ENCODE measurements at regions not wholly inside any gene's neighbourhood (a gene's known extent, or its start where the extent isn't known, plus 50 kb on each side); places are given as distances from the start of the nearest gene placed in this dataset.

DNA sequence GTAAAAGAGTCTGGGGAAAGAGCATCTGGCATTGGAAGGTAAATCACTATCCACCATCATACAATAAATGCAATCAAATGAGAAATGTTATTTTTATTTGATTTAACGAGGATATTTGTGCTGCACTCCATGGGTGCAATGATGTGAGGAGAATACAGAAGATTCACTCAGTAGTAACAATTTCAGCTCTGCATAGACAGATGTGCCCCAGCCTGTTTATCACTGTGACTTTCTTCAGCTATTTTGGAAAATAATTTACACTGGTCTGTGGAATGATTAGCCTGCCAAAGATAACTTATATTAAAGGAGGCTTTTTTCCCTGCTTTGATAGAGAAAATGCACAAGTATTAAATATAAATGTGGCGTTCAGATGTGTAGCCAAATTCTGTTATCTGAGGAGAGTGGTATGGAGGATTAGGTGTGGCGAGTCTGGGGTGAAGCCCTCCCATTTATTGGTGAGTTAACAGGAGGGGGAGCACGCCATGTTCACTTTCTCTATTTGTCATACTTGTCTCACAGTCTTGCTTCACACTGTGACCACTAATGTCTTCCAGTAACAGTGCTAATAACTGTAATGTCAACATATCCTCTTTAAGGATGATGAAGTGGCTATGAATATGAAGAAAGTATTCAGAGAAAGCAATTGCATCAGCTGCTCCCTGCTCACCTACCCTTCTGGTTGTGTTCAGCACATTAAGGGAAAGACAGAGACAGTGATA lies 645.6 kb downstream of the MMUT start:
- no peak for DNase-seq (ENCODE audit: low spot score)

DNA sequence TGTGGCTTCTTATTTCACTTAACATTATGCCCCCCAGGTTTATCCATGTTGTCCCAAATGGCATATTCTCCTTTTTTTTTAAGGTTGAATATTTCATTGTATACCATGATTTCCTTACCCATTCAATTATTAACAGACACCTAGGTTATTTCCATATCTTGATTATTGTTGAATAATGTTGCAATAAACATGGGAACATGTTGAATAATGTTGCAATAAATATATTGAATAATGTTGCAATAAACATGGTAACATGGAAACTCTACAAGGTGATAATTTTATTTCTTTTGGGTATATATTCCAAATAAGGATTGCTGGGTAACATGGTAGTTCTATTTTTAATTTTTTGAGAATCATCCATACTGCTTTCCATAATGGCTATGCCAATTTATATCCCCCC lies 648.1 kb downstream of the MMUT start:
- DNase-seq (ENCODE audit: low spot score): no peak

DNA sequence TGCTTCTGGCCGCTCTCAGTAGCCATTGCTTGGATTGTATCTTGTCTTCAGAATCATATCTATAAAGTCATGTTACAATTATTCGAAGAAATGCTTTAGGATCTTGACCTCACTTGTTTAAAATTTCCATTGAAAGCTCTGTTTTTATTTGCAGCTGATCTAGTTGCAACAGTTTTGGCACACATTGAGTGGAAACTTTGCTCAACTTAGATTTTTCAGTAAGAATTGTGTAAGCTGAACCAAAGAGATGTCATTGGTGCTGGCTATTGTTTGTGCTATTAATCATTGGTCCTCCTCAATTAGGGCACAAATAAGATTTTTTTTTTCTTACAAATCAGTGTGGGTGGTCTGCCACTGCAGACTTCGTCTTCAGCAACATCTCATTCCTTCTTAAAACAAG lies 649.2 kb downstream of the MMUT start:
- no peak for DNase-seq (ENCODE audit: low spot score)

DNA sequence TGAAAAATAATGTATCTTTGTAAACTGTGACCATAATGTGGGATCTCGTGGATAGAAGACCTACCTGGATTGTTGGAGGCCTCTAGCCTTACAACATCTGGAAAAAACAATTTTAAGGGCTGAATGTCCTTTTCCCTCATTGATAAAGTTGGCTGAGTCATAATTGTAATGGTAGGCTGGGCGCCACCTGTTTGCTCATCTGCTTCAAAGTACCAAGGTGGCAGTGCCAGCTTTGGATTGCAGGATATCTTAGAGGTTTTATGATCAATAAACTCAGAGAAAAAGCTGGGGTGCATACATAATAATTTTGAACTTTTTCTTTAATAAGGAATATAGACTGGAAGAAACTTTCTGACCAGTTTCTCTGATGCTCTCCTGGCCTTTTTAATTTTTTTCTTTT lies 653.4 kb downstream of the MMUT start:
- DNase-seq (ENCODE audit: low spot score): no peak

DNA sequence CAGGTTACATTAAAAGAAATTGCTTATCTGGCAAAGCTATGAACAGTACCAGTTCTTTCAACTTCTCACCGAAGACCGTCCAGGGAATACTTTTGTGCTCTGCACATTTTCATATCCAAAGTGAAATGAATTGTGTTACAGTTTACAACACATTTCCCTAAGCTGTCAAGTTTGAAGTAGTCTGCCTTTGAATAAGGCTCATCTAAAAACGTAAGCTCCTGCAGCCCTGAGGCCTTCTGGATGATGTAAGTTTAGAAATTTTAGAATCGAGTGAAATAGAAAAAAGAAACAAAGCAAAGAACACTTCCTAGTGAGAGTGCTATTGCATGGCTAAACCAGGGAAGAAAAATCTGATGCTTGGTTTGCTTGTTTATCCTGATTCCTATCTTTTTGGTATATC lies 653.8 kb downstream of the MMUT start:
- no peak for DNase-seq (ENCODE audit: low spot score)

DNA sequence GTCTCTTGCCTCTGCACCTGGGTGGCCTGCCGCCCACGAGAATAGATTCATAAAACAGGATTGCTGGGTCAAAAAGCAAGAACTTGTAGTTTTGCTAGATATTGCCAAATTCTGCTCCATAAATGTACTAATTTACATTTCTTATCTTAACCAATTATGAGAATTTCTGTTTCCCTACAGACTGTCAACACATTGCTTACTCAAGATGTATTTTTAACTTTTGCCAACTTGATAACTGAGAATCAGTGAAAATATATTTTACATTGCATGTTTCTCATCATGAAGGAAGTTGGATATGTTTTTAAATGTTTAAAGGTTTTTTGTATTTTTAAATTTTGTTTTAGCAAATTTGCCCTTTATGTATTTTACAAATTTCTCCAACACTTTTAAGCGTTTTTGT lies 664.8 kb downstream of the MMUT start:
- DNase-seq (ENCODE audit: low spot score): no peak

DNA sequence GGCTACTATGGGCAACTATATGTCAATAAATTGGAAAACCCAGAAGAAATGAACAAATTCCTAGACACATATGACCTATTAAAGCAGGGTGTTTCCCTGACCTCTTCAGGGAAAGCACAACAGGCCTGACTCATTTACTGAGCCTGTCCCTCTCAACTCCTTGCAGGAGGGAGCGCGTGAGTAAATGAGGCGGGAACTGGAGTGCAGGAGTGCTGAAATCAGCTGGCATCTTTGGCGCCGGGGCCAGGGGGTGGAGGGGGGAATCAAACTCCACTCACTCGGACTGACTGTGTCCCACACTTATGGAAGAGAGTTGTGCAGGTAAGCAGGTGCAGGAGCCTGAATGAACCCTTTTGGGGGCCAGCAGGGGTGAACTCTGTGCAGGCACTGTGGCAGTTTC lies 671.2 kb upstream of the PTCHD4 start:
- DNase-seq (ENCODE audit: low spot score): peak; percentile 56

DNA sequence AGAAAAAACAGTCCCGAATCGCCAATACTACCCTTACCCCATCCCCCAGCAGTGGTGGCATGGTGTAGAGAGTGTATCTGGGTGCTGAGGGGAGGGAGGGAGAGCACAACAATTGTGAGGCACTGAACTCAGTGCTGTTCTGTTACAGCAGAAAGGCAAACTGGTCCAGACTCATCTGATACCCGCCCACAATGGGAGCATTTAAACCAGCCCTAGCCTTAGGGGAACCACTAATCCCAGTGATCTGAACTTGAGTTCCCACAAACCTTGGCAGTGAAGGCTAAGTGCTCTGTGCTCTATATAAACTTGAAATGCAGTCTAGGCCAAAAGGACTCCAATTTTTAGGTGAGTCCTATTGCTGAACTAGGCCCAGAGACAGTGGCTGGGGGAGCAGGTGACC lies 666.4 kb upstream of the PTCHD4 start:
- DNase-seq (ENCODE audit: low spot score): no peak

DNA sequence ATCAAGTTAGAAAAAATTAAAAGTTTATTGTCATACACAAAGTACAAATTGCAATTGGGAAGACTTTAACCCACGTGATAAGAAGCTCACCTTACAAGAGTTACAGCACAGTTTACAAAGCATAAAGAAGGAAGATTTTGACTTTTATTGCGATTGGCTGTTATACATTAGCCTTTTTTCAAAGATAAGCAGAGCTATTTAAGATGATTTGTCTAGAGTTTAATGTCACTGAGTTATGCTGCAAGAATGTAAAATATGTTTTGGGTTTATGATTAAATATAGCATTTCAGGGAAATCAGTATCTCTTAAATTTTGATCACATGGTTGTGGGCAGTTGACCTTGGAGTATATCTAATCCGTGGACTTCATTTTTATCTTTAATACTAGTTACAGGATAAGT lies 664.2 kb upstream of the PTCHD4 start:
- peak; percentile 4 for DNase-seq (ENCODE audit: low spot score)

DNA sequence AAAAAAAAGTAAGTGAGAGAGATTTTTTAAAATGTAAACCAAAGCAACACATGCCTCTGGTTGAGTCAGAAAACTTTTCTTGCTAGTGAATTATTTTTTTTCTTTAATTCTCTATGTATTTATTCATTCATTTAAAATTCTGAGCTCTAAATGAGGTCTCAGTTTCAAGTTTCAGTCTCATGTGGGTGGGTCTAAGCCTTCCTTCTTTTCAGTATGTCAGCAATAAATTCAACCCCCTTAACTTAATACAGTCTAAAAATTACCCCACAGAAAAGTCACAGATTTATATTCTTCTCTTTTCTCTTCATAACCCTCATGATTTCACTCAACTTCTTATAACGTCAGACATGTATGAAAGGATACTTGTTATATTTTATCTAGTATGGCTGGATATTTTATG lies 663.3 kb upstream of the PTCHD4 start:
- no peak for DNase-seq (ENCODE audit: low spot score)

DNA sequence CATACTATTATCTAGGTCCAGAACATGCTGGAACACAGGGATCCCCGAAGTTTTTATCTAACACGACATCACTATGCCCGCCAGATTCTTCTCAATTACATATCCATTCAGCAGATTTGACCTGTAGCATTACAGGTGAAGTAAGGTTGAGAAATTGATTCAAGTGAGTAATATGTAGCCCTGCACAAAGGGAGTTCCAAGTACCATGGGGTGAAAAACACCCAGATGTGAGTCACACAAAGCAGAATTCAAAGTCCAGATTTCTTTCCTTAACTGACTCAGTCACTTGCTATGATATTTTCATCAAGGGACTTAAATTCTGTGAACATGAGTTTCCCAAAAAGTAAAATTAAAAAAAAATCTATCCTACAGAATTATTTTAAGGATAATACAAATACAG lies 655.4 kb upstream of the PTCHD4 start:
- peak; percentile 86 for DNase-seq (ENCODE audit: low spot score)

DNA sequence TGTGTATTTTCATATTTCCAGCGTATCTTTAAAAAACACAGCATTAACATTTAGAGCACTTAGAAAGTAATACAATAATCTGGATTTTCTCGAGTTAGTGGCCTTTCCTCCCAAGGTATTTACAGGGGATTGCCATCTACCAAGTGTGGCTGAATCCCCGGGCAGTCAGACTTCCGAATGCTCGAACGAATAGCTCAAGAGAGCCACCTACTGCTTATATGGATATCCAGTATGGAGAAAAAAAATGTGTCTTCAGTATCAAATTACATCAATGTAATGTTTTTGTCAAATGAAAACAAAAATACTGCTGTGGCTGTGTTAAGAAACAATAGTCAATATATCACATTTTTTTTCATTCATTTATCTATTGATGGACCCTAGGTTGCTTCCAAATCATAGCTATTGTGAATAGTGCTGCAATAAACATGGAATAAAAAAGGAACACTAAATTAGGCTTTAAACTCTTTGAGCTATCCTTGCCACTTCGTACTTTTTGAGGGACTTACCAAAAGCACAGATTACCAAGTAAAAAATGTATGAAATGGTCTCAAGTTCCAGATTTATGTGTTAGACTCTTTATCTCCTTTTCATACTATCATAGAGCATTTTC lies 654.5 kb upstream of the PTCHD4 start:
- peak; percentile 64 for DNase-seq (ENCODE audit: low spot score)

DNA sequence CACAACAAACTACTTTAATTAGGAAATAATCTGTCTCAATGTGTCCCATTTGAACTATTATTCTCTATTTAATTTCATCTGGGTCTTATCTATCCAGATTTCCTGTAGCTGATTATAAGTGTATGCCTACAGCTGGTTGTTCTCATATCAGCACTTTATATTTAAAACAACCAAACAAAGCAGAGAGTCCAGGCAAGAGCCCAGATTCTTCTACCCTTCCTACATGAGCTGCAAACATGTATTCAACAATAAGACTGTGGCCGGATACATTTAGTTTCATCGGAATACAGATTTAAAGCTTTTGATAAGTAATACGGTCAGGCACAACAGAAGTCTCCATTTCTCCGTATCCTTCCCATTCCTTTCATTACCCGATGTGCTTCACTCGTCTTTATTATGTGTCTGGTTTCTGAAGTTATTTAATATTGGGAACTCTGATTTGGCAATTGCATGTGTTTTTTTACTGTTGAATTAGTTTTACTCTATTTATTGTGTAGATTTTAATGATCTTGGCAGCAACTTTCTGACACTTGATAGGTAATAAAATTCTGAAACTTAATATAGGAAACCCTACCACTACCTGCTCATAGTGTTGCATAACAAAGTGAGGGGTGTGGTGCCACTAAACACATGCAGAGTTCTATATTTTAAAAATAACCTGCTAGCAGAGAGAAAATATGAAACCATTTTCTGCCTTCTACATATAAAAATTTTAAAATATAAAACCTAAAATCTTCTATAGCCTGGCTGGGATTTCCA lies 653.5 kb upstream of the PTCHD4 start:
- no peak for DNase-seq (ENCODE audit: low spot score)

DNA sequence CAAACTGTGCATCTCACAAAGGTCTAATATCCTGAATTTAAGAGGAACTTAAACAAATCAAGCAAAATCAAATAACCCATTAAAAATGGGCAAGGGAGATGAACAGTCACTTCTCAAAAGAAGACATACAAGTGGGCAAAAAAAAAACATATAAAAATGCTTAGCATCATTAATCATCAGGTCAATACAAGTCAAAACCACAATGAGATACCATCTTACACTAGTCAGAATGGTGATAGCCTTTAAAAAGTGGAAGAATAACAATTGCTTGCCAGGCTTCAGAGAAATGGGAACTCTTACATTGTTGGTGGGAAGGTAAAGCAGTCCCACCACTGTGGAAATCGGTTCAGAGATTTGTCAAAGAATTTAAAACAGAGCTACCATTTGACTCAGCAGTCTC lies 646.7 kb upstream of the PTCHD4 start:
- DNase-seq (ENCODE audit: low spot score): peak; percentile 50

DNA sequence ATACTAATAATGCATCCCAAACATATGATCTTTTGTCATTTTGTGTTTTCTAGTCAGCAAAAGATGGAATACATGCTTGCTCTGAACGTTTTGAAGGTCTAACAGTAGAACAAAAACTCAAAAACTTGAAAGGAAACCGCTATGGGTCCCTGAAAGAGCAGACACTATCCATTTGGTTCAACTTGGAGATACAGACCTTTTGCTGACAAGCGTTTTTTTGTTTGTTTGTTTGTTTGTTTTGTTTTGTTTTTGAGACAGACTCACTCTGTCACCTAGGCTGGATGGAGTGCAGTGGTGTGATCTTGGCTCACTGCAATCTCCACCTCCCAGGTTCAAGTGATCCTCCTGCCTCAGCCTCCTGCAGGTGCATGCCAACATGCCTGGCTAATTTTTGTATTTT lies 644.3 kb upstream of the PTCHD4 start:
- DNase-seq (ENCODE audit: low spot score): no peak

DNA sequence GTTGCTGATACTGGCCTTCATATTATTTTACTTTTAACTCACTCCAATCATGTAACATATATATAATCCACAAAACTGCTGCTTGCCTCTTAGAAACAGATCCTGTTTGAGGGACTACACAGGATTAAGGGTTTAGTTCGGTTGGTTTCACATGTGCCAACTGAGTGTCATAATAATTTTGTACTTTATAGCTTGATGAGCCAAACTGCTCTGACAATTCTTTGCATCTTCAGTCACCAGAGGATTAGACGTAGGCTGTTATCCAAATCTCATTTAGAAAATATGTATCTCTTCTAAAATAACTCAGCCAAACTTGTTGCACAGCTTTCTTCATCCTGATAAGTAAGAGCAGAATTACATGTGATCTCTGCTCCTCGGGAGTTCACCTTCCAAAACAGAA lies 643.6 kb upstream of the PTCHD4 start:
- no peak for DNase-seq (ENCODE audit: low spot score)

DNA sequence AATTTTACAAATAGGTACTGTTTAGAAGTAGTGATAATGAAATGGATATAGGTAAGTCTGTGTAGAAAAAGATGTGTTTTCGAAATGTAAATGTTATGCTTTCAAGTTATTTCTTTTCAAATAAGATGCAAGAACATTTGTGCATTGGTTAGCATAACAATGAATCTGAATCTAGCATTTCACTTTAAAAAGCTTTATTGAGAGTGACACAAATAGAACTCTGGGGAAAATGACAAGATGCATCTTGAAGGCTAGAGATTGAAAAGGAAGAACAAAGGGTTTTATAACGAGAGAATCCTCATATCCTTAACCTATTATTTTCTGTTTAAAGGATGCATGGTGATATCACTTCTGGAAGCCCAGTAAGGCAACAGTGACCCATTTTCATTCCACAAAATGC lies 639.9 kb upstream of the PTCHD4 start:
- DNase-seq (ENCODE audit: low spot score): no peak

DNA sequence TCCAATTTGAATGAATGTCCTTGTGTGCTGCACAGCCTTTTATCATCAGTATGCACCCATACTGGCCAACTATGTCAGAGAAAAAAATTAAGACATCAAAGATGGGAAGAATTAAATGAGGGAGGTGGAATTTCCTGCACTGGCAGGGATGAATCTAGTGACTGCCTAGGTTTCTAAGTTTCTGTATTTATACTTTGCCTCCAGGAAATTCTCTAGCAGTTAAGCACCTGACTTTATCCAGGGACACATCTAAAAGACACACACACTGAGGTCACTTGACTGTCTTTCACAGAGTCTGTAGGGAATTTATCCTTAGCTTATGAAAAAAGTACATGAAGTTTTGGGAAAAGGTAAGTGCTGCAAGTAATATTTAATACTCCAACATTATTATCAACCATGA lies 636.5 kb upstream of the PTCHD4 start:
- DNase-seq (ENCODE audit: low spot score): no peak

DNA sequence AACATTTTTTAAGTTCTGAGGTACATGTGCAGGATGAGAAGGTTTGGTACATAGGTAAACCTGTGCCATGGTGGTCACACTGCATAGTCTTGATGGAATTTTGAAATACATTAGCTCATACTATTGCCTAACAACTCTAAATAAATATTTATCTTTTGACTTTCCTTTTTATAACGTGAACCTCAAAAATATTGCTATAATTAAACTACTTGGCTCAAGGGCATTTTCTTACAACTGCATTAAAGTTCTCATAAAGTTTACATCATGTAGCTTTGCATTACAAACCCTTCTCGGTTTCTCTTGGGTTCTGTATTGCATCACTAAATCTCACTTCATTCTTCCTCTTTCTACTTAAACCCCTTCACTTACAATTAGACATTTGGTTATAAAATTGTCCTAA lies 636.0 kb upstream of the PTCHD4 start:
- no peak for DNase-seq (ENCODE audit: low spot score)

DNA sequence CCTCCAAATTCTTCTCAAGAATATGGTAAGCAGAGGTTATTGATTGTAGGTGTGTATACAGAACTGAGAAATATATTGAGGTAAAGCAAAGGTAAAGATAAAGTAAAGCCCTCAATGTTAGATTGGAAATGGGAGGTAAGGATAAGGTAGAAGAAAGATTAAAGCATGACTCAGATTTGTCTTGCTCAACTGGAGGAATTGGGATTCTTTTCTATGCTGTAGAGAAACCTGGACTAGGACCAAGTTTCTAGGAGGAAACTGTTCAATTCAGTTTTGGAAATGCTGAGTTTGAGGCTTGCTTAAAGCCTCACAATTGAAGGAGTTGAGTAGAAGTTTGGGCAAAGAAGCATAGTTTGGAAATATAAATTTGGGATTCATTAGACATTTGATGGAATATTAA lies 634.0 kb upstream of the PTCHD4 start:
- DNase-seq (ENCODE audit: low spot score): peak; percentile 30

DNA sequence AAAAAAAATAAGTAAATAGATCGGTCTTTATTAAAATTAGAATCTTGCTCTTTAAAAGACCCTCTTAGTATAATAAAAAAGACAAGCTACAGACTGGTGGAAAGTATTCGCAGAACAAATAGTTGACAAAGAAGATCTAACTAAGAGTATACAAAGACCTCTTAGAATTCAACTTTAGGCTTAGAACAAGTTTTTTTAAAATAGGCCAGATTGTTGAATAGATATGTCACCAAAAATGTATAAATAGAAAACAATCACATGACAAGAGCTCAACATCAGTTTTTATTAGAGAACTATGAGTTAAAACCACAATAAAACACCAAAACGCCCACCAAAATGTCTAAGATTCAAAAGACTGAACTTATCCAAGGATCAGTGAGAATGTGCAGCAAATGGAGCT lies 632.7 kb upstream of the PTCHD4 start:
- no peak for DNase-seq (ENCODE audit: low spot score)

DNA sequence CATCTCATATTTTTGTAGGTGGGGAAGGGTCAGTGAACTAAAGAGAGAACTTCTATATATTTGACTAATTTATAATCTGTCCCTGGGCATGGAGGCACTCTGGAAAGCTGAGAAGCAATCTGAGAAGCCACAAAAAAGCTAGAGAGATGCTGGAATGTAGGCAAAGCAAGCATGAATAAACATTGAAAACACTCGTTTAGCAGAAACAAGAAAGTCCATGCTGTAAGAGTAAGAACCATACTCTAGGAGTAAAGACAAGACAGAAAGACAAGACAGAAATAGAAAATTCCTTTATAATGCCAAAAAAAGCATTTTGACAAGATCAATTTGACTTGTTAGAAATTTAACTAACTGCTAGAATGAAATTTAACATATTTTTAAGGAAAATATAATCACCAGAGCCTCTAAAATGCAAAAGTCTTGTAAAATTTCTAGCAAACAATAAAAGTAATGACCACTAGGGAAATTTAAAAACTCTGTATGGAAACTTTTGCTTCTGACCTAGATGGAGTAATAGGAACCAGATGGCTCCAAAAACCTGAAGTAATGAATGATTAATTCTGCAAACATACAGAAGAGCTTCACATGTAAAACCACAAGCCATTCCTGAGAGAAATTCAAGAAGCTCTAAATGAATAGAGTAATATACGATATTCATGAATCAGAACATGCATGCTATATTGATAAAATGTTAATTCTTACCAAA lies 625.7 kb upstream of the PTCHD4 start:
- no peak for DNase-seq (ENCODE audit: low spot score)

DNA sequence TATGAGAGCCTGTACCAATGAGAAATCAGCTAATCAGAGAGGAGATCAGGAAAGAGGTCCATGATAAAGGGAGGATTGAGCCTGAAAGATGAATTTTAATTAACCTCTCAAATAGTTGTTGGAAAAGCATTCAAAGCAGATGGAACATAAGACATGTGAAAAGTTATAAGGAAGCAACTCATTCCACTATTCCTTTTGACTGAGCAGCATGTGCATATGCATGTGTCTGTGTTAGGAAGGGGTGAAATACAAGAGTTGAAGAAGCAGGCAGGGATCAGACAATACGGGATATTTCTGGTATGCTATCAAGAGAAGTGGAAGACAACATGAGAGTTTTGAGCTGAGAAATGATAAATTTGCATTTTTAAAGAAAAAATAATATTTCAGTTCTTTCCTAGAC lies 624.8 kb upstream of the PTCHD4 start:
- DNase-seq (ENCODE audit: low spot score): no peak

All from kidney tubule cell (primary cell).